WTC11 (cell line): ENCODE measurements at regions not wholly inside any gene's neighbourhood (a gene's known extent, or its start where the extent isn't known, plus 50 kb on each side); places are given as distances from the start of the nearest gene placed in this dataset.

Experiments
- ATAC-seq: fragments of 200-7000 bp; cut with Tn5 transposase; 2 replicates; pipeline ENCODE4 v1.10.0; 2021; ENCODE audit warnings: mild to moderate bottlenecking, moderate library complexity
- CTCF ChIA-PET: fragments of 300-600 bp; sonication (Branson Sonifier 250); formaldehyde crosslinking; loops from one replicate; lab custom pipeline; 2021; ENCODE audit warnings: antibody characterized with exemption; lab: Charles Lee
- POLR2A ChIA-PET: fragments of 350-600 bp; sonication (Branson Sonifier 250); formaldehyde crosslinking; loops from one replicate; lab custom pipeline; 2021; ENCODE audit warnings: antibody characterized with exemption; lab: Charles Lee
- DNase-seq: peaks from one replicate; pipeline ENCODE4 v3.0.0; 2021; ENCODE audit warnings: low spot score
- H3K27ac Mint-ChIP-seq: 2 replicates; pipeline ENCODE4 v1.8.0; 2021; ENCODE audit warnings: mixed read lengths
- H3K27me3 Mint-ChIP-seq: 2 replicates; pipeline ENCODE4 v1.8.0; 2021; ENCODE audit warnings: low read depth, mild to moderate bottlenecking, moderate library complexity, mixed read lengths
- H3K36me3 Mint-ChIP-seq: 2 replicates; pipeline ENCODE4 v1.8.0; 2021; ENCODE audit warnings: mixed read lengths
- H3K4me1 Mint-ChIP-seq: 2 replicates; pipeline ENCODE4 v1.8.0; 2022; ENCODE audit warnings: mixed read lengths
- H3K4me3 Mint-ChIP-seq: 2 replicates; pipeline ENCODE4 v1.8.0; 2021; ENCODE audit warnings: mild to moderate bottlenecking, moderate library complexity, mixed read lengths
- H3K9me3 Mint-ChIP-seq: 2 replicates; pipeline ENCODE4 v1.8.0; 2021; ENCODE audit warnings: mixed read lengths
- CBFB ChIP-seq: sonication (generic); formaldehyde crosslinking; IDR thresholded peaks from 2 replicates; pipeline ENCODE4 v1.8.1; 2022; ENCODE audit warnings: mild to moderate bottlenecking, low read depth, missing genetic modification reagents
- EMX1 ChIP-seq: fragments of 250-450 bp; sonication (Bioruptor Pico); IDR thresholded peaks from 2 replicates; pipeline ENCODE4 v1.8.0; 2021; ENCODE audit warnings: mild to moderate bottlenecking
- GABPB1 ChIP-seq: sonication (generic); formaldehyde crosslinking; IDR thresholded peaks from 2 replicates; pipeline ENCODE4 v1.8.1; 2023; ENCODE audit warnings: mild to moderate bottlenecking, missing genetic modification reagents
- KAT7 ChIP-seq: sonication (generic); formaldehyde crosslinking; IDR thresholded peaks from 2 replicates; pipeline ENCODE4 v1.8.1; 2023; ENCODE audit warnings: missing genetic modification reagents, mild to moderate bottlenecking, borderline replicate concordance
- NFATC4 ChIP-seq: fragments of 250-450 bp; sonication (Bioruptor Pico); IDR thresholded peaks from 2 replicates; pipeline ENCODE4 v1.9.0; 2021; ENCODE audit warnings: mild to moderate bottlenecking
- OVOL2 ChIP-seq: fragments of 250-450 bp; sonication (Bioruptor Pico); IDR thresholded peaks from 2 replicates; pipeline ENCODE4 v1.9.0; 2021; ENCODE audit warnings: mild to moderate bottlenecking, borderline replicate concordance
- TP53 ChIP-seq: sonication (generic); formaldehyde crosslinking; IDR thresholded peaks from 2 replicates; pipeline ENCODE4 v1.8.1; 2023; ENCODE audit warnings: mild to moderate bottlenecking, missing genetic modification reagents
- ZNF219 ChIP-seq: sonication (generic); formaldehyde crosslinking; IDR thresholded peaks from 2 replicates; pipeline ENCODE4 v1.8.0; 2023; ENCODE audit warnings: missing genetic modification reagents, mild to moderate bottlenecking, borderline replicate concordance
- TF ChIP-seq, protein P1 (sequence below): sonication (generic); formaldehyde crosslinking; IDR thresholded peaks from 2 replicates; pipeline ENCODE4 v1.8.1; 2023; ENCODE audit warnings: mild to moderate bottlenecking, missing genetic modification reagents
- TF ChIP-seq, protein P2 (sequence below): sonication (generic); formaldehyde crosslinking; IDR thresholded peaks from 2 replicates; pipeline ENCODE4 v1.8.0; 2023; ENCODE audit warnings: missing genetic modification reagents, mild to moderate bottlenecking, borderline replicate concordance
- TF ChIP-seq, protein P3 (sequence below): sonication (generic); formaldehyde crosslinking; IDR thresholded peaks from 2 replicates; pipeline ENCODE4 v1.8.1; 2023; ENCODE audit warnings: mild to moderate bottlenecking, missing genetic modification reagents, moderate library complexity
- TF ChIP-seq, protein P4 (sequence below): sonication (generic); formaldehyde crosslinking; conservative IDR thresholded peaks from 2 replicates; pipeline ENCODE4 v1.8.1; 2023; ENCODE audit warnings: mild to moderate bottlenecking, low read depth, missing genetic modification reagents, moderate library complexity
- TF ChIP-seq, protein P5 (sequence below): fragments of 250-450 bp; sonication (Bioruptor Pico); conservative IDR thresholded peaks from 2 replicates; pipeline ENCODE4 v1.9.0; 2021; ENCODE audit warnings: mild to moderate bottlenecking
- TF ChIP-seq, protein P6 (sequence below): fragments of 250-450 bp; sonication (Bioruptor Pico); IDR thresholded peaks from 2 replicates; pipeline ENCODE4 v2.1.2; 2022; ENCODE audit warnings: mild to moderate bottlenecking, moderate library complexity
- TF ChIP-seq, protein P7 (sequence below): sonication (generic); formaldehyde crosslinking; IDR thresholded peaks from 2 replicates; pipeline ENCODE4 v1.8.1; 2022; ENCODE audit warnings: mild to moderate bottlenecking, moderate library complexity, missing genetic modification reagents
- TF ChIP-seq, protein P8 (sequence below): fragments of 250-450 bp; sonication (Bioruptor Pico); IDR thresholded peaks from 2 replicates; pipeline ENCODE4 v1.9.0; 2021; ENCODE audit warnings: mild to moderate bottlenecking
- TF ChIP-seq, protein P9 (sequence below): fragments of 200-600 bp; IDR thresholded peaks from 2 replicates; pipeline ENCODE4 v1.8.0; 2022; ENCODE audit warnings: antibody characterized with exemption

DNA sequence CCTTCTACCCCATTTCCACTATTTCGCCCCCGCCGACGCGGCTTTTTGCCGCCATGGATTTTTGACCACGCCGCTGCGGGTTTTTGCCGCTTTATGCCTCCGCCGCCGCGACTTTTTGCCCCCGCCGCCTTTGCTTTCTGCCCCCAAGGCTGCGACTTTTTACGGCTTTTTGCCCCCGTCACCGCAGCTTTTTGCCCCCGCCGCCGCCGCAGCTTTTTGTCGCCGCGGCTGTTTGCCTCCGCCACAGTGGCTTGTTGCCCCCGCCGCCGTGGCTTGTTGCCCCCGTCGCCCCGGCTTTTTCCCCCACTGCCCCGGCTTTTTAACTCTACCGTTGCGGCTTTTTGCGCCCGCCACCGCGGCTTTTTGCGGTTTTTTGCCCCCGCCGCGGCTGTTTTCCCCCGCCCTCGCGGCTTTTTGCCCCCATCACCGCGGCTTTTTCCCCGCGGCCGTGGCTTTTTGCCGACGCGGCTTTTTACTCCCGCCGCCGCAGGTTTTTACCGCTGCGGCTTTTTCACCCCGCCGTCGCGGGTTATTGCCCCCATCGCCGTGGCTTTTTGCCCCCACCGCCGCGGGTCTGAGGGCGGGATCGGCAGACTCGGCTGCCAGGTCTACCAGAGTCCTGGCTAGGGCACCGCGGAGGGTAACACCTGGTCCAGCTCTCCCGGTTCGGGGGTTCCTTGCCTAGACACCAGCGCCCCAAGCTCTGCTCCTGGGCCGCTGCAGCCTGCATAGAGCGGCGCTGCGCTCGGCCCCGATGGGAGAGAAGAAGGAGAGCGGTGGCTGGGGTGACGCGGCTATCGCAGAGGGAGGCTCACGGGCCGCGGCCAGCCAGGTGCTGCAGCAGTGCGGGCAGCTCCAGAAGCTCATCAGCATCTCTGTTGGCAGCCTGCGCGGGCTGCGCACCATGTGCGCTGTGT is 562.7 kb upstream of the WSB1 start:
- ChIA-PET CTCF (no interaction called here), POLR2A (no interaction called here)
- H3K9me3 Mint-ChIP-seq = peaks cover 50% of the 10 kb centered on the region
- no peaks in the 10 kb centered on the region for H3K4me1 Mint-ChIP-seq
- H3K36me3 Mint-ChIP-seq = peaks cover 67% of the 10 kb centered on the region
- DNase-seq (no peak), ATAC-seq (no peak)
- H3K27me3 Mint-ChIP-seq = peaks cover 6% of the 10 kb centered on the region
- no peak overlapping the region for H3K27ac Mint-ChIP-seq
- no peak overlapping the region for H3K4me3 Mint-ChIP-seq
- TF ChIP-seq, protein P1, sequence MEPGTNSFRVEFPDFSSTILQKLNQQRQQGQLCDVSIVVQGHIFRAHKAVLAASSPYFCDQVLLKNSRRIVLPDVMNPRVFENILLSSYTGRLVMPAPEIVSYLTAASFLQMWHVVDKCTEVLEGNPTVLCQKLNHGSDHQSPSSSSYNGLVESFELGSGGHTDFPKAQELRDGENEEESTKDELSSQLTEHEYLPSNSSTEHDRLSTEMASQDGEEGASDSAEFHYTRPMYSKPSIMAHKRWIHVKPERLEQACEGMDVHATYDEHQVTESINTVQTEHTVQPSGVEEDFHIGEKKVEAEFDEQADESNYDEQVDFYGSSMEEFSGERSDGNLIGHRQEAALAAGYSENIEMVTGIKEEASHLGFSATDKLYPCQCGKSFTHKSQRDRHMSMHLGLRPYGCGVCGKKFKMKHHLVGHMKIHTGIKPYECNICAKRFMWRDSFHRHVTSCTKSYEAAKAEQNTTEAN (CRISPR knock-in tag) = no peak
- TF ChIP-seq ZNF219 = no peak
- TF ChIP-seq, protein P2, sequence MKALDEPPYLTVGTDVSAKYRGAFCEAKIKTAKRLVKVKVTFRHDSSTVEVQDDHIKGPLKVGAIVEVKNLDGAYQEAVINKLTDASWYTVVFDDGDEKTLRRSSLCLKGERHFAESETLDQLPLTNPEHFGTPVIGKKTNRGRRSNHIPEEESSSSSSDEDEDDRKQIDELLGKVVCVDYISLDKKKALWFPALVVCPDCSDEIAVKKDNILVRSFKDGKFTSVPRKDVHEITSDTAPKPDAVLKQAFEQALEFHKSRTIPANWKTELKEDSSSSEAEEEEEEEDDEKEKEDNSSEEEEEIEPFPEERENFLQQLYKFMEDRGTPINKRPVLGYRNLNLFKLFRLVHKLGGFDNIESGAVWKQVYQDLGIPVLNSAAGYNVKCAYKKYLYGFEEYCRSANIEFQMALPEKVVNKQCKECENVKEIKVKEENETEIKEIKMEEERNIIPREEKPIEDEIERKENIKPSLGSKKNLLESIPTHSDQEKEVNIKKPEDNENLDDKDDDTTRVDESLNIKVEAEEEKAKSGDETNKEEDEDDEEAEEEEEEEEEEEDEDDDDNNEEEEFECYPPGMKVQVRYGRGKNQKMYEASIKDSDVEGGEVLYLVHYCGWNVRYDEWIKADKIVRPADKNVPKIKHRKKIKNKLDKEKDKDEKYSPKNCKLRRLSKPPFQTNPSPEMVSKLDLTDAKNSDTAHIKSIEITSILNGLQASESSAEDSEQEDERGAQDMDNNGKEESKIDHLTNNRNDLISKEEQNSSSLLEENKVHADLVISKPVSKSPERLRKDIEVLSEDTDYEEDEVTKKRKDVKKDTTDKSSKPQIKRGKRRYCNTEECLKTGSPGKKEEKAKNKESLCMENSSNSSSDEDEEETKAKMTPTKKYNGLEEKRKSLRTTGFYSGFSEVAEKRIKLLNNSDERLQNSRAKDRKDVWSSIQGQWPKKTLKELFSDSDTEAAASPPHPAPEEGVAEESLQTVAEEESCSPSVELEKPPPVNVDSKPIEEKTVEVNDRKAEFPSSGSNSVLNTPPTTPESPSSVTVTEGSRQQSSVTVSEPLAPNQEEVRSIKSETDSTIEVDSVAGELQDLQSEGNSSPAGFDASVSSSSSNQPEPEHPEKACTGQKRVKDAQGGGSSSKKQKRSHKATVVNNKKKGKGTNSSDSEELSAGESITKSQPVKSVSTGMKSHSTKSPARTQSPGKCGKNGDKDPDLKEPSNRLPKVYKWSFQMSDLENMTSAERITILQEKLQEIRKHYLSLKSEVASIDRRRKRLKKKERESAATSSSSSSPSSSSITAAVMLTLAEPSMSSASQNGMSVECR = no peak
- no peak for TF ChIP-seq TP53 (CRISPR knock-in tag)
- no peak for TF ChIP-seq KAT7 (CRISPR knock-in tag)
- TF ChIP-seq CBFB = no peak
- TF ChIP-seq, protein P3, sequence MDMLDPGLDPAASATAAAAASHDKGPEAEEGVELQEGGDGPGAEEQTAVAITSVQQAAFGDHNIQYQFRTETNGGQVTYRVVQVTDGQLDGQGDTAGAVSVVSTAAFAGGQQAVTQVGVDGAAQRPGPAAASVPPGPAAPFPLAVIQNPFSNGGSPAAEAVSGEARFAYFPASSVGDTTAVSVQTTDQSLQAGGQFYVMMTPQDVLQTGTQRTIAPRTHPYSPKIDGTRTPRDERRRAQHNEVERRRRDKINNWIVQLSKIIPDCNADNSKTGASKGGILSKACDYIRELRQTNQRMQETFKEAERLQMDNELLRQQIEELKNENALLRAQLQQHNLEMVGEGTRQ (CRISPR knock-in tag) = no peak
- no peak for TF ChIP-seq EMX1 (CRISPR knock-in tag)
- TF ChIP-seq, protein P4, sequence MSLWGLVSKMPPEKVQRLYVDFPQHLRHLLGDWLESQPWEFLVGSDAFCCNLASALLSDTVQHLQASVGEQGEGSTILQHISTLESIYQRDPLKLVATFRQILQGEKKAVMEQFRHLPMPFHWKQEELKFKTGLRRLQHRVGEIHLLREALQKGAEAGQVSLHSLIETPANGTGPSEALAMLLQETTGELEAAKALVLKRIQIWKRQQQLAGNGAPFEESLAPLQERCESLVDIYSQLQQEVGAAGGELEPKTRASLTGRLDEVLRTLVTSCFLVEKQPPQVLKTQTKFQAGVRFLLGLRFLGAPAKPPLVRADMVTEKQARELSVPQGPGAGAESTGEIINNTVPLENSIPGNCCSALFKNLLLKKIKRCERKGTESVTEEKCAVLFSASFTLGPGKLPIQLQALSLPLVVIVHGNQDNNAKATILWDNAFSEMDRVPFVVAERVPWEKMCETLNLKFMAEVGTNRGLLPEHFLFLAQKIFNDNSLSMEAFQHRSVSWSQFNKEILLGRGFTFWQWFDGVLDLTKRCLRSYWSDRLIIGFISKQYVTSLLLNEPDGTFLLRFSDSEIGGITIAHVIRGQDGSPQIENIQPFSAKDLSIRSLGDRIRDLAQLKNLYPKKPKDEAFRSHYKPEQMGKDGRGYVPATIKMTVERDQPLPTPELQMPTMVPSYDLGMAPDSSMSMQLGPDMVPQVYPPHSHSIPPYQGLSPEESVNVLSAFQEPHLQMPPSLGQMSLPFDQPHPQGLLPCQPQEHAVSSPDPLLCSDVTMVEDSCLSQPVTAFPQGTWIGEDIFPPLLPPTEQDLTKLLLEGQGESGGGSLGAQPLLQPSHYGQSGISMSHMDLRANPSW (CRISPR knock-in tag) = no peak
- TF ChIP-seq, protein P5, sequence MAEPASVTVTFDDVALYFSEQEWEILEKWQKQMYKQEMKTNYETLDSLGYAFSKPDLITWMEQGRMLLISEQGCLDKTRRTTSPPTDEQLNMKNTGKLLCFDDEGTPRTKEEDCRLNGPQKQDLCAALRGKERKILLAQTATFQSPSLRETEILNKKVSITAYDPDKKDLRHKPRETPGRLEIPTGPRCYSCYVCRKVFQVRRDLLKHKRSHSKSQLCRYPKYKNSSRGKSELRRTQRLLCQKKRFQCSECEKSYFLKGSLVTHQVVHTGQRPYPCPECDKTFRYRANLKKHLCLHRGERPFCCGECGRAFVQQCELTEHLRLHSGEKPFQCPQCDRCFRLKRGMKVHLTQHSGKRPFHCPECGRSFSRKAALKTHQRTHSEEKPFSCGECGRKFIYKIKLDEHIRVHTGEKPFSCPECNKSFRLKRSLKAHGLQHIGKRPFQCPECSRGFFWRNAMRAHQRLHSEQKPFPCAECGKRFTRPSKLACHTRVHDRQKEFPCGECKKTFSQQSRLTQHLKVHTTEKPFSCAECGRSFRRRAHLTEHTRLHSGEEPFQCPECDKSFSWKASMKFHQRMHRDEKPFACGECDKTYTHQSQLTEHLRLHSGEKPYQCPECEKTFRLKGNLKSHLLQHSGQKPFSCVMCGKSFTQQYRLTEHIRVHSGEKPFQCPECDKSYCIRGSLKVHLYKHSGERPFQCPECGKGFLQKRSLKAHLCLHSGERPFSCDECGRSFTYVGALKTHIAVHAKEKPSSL (CRISPR knock-in tag) = no peak
- TF ChIP-seq, protein P6, sequence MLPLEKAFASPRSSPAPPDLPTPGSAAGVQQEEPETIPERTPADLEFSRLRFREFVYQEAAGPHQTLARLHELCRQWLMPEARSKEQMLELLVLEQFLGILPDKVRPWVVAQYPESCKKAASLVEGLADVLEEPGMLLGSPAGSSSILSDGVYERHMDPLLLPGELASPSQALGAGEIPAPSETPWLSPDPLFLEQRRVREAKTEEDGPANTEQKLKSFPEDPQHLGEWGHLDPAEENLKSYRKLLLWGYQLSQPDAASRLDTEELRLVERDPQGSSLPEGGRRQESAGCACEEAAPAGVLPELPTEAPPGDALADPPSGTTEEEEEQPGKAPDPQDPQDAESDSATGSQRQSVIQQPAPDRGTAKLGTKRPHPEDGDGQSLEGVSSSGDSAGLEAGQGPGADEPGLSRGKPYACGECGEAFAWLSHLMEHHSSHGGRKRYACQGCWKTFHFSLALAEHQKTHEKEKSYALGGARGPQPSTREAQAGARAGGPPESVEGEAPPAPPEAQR (CRISPR knock-in tag) = no peak
- TF ChIP-seq, protein P7, sequence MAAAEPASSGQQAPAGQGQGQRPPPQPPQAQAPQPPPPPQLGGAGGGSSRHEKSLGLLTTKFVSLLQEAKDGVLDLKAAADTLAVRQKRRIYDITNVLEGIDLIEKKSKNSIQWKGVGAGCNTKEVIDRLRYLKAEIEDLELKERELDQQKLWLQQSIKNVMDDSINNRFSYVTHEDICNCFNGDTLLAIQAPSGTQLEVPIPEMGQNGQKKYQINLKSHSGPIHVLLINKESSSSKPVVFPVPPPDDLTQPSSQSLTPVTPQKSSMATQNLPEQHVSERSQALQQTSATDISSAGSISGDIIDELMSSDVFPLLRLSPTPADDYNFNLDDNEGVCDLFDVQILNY = no peak
- TF ChIP-seq NFATC4 (CRISPR knock-in tag) = no peak
- TF ChIP-seq, protein P8, sequence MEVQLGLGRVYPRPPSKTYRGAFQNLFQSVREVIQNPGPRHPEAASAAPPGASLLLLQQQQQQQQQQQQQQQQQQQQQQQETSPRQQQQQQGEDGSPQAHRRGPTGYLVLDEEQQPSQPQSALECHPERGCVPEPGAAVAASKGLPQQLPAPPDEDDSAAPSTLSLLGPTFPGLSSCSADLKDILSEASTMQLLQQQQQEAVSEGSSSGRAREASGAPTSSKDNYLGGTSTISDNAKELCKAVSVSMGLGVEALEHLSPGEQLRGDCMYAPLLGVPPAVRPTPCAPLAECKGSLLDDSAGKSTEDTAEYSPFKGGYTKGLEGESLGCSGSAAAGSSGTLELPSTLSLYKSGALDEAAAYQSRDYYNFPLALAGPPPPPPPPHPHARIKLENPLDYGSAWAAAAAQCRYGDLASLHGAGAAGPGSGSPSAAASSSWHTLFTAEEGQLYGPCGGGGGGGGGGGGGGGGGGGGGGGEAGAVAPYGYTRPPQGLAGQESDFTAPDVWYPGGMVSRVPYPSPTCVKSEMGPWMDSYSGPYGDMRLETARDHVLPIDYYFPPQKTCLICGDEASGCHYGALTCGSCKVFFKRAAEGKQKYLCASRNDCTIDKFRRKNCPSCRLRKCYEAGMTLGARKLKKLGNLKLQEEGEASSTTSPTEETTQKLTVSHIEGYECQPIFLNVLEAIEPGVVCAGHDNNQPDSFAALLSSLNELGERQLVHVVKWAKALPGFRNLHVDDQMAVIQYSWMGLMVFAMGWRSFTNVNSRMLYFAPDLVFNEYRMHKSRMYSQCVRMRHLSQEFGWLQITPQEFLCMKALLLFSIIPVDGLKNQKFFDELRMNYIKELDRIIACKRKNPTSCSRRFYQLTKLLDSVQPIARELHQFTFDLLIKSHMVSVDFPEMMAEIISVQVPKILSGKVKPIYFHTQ = no peak
- TF ChIP-seq, protein P9, sequence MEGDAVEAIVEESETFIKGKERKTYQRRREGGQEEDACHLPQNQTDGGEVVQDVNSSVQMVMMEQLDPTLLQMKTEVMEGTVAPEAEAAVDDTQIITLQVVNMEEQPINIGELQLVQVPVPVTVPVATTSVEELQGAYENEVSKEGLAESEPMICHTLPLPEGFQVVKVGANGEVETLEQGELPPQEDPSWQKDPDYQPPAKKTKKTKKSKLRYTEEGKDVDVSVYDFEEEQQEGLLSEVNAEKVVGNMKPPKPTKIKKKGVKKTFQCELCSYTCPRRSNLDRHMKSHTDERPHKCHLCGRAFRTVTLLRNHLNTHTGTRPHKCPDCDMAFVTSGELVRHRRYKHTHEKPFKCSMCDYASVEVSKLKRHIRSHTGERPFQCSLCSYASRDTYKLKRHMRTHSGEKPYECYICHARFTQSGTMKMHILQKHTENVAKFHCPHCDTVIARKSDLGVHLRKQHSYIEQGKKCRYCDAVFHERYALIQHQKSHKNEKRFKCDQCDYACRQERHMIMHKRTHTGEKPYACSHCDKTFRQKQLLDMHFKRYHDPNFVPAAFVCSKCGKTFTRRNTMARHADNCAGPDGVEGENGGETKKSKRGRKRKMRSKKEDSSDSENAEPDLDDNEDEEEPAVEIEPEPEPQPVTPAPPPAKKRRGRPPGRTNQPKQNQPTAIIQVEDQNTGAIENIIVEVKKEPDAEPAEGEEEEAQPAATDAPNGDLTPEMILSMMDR = no peak
- no peak for TF ChIP-seq GABPB1
- no peak for TF ChIP-seq OVOL2 (CRISPR knock-in tag)
